HCT116 (cell line): ENCODE measurements at regions not wholly inside any gene's neighbourhood (a gene's known extent, or its start where the extent isn't known, plus 50 kb on each side); places are given as distances from the start of the nearest gene placed in this dataset.

Experiments
- CEBPB ChIP-seq: IDR thresholded peaks from 2 replicates; pipeline ENCODE4 v1.6.1; 2012; ENCODE audit warnings: low read depth
- CTCF ChIP-seq, 3 experiments: fragments of 200-600 bp in 1 of 3; sonication (generic) in 1 of 3; IDR thresholded peaks in 2 of 3; conservative IDR thresholded peaks in 1 of 3; 2 replicates each; pipeline ENCODE4 v1.5.1; 2012 to 2017; ENCODE audit warnings: low read depth in 2 of 3, low read length in 2 of 3, antibody characterized with exemption in 1 of 3, borderline replicate concordance in 1 of 3, control low read depth in 1 of 3, mild to moderate bottlenecking in 1 of 3, mixed read lengths in 1 of 3, mixed run types in 1 of 3, moderate library complexity in 1 of 3; ENCODE audit not compliant: insufficient read depth in 1 of 3
- EGR1 ChIP-seq: IDR thresholded peaks from 2 replicates; pipeline ENCODE4 v1.6.1; 2012; ENCODE audit warnings: low read depth
- EZH2 ChIP-seq: fragments of 200-600 bp; sonication (generic); IDR thresholded peaks from 2 replicates; pipeline ENCODE4 v1.6.1; 2017; ENCODE audit warnings: antibody characterized with exemption, mixed run types
- FOSL1 ChIP-seq: IDR thresholded peaks from 2 replicates; pipeline ENCODE4 v1.6.1; 2012; ENCODE audit warnings: low read depth
- POLR2AphosphoS5 ChIP-seq: IDR thresholded peaks from 2 replicates; pipeline ENCODE4 v1.6.1; 2011; ENCODE audit warnings: mild to moderate bottlenecking, low read depth, low read length, moderate library complexity
- SP1 ChIP-seq: IDR thresholded peaks from 2 replicates; pipeline ENCODE4 v1.6.1; 2012; ENCODE audit warnings: low read depth
- TCF7L2 ChIP-seq: IDR thresholded peaks from 2 replicates; pipeline ENCODE4 v1.7.0; 2011; ENCODE audit warnings: borderline replicate concordance, inconsistent platforms; ENCODE audit not compliant: insufficient read depth, insufficient read length; ENCODE audit errors: extremely low read depth
- YY1 ChIP-seq: IDR thresholded peaks from 2 replicates; pipeline ENCODE4 v1.6.1; 2011; ENCODE audit warnings: low read length, low read depth, moderate library complexity, mild to moderate bottlenecking; ENCODE audit not compliant: insufficient replicate concordance; ENCODE audit errors: extremely low read depth
- TF ChIP-seq, protein P1 (sequence below): IDR thresholded peaks from 2 replicates; pipeline ENCODE4 v1.6.1; 2011; ENCODE audit warnings: mild to moderate bottlenecking, low read length, moderate library complexity; ENCODE audit not compliant: insufficient replicate concordance; ENCODE audit errors: extremely low read depth

DNA sequence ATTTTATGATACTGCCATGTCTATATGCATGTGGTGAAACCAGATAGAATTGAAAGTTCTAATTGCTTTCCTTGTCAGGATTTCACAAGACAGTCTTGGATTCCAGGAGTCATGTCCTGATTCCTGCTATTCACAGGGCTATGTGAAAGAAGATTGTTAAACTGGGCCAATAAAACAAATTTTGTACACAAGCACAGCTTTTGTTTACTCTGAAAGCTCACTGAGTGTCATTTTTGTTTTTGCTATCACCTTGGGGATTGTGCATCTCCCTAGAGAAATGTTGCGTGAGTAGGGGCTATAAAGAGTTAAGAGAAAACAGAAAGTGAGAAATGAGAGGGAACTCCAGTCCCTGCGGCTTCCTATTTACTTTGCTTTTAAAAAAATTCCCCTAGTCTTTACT lies 627.5 kb downstream of the PKHD1 start:
- no peak for TF ChIP-seq CTCF (IDR thresholded peaks at IDR 0.05 in 2 of 3, conservative IDR thresholded peaks at IDR 0.05 in 1 of 3; ENCODE audit: borderline replicate concordance in 1 of 3, insufficient read depth in 1 of 3, low read depth in 2 of 3, low read length in 2 of 3)
- TF ChIP-seq YY1, result no peak
- TF ChIP-seq TCF7L2, result no peak
- TF ChIP-seq, protein P1, sequence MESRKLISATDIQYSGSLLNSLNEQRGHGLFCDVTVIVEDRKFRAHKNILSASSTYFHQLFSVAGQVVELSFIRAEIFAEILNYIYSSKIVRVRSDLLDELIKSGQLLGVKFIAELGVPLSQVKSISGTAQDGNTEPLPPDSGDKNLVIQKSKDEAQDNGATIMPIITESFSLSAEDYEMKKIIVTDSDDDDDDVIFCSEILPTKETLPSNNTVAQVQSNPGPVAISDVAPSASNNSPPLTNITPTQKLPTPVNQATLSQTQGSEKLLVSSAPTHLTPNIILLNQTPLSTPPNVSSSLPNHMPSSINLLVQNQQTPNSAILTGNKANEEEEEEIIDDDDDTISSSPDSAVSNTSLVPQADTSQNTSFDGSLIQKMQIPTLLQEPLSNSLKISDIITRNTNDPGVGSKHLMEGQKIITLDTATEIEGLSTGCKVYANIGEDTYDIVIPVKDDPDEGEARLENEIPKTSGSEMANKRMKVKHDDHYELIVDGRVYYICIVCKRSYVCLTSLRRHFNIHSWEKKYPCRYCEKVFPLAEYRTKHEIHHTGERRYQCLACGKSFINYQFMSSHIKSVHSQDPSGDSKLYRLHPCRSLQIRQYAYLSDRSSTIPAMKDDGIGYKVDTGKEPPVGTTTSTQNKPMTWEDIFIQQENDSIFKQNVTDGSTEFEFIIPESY, result no peak
- no peak for TF ChIP-seq EGR1
- no peak for TF ChIP-seq CEBPB
- TF ChIP-seq EZH2, result no peak
- no peak for TF ChIP-seq POLR2AphosphoS5
- no peak for TF ChIP-seq FOSL1
- TF ChIP-seq SP1, result no peak
